GM19467 (cell line): ENCODE measurements at regions not wholly inside any gene's neighbourhood (a gene's known extent, or its start where the extent isn't known, plus 50 kb on each side); places are given as distances from the start of the nearest gene placed in this dataset.

Experiments
- ATAC-seq: cut with Tn5 transposase; IDR thresholded peaks from one replicate; pipeline ENCODE4 v1.9.1; 2021; ENCODE audit warnings: mild to moderate bottlenecking, moderate library complexity; ENCODE audit not compliant: unreplicated experiment

DNA sequence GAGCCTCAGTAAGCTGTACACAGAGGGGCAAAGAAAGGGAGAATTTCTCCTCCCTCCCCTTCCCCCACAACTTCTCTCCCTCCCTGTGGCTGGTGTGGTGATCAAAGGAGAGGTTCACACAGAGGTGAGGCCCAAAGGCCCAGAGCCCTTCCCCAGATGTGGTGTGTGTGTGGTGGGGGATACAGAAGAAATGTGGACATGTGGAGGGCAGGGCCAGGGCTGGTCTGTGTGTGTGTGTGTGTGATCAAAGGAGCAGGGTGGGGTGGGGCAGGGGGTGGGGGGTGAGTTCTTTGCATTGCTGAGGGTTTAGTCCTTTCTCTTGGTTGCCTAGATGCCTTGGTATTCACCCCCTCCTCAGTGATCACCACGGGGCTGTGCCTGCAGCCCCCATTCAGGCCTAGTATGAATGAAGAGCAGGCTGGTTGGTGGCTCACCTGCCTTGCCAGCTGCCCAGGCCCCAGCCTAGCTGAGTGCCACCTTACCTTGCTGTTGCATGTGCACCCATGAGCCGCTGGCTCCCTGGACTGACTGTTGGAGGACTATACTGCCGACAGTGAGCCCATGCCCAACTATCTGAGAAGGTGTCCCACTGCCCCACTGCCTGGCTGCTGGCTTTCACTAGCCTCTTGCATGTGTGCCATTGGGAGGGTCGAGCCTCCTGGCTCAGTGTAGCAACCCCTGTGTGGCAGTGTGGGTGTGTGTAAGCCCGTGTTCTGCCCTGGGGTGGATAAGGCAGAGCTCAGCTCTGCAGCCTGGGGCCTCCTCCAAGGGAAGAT lies 101.9 kb downstream of the EFNB1 start:
- ATAC-seq, result no peak

DNA sequence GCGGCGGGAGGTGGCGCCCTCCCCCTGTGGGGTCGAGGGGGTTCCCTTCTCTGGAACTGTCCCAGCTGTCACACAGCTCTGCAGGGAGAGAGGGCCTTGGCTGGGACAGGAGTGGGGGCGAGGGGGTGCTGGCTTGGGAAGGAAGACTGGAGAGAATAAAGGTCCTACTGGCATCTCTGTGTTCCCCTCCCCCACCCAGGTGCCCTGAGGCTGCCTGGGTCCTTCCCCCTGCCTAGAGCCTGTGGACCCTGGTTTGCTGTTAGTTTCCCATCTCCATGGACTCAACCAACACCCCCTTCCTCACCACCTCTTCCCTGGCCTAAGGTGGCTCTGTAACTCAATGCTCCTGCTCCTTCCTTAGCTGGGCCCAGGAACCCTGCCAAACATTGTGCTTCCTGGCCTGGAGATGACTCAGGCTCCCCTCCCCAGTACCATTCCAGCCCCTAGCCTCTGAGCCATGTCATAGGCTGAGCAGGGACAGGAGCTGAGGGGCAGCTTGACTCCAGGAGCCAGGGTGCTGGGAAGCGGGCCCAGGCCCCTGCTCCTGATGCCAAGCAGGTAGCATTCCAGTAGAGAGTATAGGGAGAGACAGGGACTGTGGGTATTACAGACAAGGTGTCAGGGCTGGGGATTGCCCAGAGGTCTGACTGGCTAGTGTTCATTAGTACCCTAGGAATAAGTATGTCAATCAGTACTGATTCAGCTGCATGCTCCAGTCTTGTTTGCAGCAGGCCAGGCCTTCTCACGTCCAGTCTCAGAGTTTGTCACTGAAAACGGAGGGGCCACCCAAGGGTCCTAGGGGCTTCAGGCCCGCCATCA lies 100.7 kb downstream of the EFNB1 start:
- no peak for ATAC-seq

DNA sequence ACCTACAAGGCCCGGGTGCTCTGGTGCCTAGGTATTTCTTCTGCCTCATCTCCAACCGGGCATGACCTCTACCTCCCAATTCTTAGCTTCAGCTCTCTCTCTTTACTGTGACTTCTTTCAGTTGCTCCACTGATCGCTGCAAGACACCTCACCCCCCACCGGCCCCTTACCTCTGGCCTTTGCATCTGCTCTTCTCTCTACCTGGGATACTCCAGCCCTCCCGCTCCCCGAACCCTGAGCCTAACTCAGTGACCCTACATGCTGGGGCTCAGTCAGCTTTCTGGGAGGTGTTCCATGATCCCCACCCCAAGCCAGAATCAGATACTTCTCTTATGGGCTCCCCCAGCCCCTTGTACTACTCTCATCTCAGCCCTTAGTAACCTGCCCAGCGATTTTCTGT lies 99.6 kb downstream of the EFNB1 start:
- no peak for ATAC-seq

DNA sequence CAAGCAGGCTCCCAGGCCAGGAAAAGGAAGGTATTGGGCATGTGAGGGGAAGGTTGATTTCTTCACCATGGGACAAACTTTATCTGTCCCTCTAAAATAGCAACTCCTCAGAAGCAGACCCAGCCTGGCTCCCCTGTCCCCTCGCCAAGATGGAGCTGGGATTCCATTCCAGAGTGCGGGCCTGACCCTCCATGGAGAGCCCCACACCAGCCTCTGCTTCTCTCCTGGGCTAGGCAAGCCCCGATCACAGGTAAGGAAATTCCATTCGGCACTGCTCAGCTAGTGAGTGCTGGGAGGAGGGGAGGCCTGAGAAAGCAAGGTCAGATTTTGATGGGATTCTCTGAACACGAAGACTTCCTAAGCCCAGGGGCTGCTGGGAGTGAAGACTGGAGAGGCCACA lies 98.4 kb downstream of the EFNB1 start:
- ATAC-seq, result no peak

- ATAC-seq, result no peak
Measured at GRCh38 chrX:68923147-68923546, 94.3 kb downstream of the EFNB1 start.

- no peak for ATAC-seq
Measured at GRCh38 chrX:68922013-68922412, 93.2 kb downstream of the EFNB1 start.

DNA sequence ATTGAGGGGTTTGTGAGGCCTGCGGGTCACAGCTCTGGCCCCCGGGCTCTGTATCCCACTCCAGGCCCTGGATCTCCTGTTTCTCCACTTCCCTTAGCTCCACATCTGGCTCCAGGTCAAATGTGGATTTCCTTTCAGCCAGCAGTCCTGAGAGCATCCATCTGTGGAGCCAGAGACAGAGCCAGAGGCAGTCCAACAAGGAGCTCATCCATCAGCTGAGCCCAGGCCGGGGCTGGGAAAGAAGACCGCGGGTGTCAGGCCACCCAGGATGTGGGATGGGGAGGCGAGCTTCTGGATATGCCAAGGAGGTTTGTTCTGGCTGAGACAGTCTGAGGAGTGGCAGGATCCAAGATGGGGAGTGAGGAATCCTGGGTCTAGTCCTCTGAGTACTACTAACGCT lies 91.7 kb downstream of the EFNB1 start:
- no peak for ATAC-seq

- ATAC-seq, result no peak
Measured at GRCh38 chrX:68919707-68920106, 90.9 kb downstream of the EFNB1 start.

- ATAC-seq, result no peak
Measured at GRCh38 chrX:68918202-68918601, 89.4 kb downstream of the EFNB1 start.

GRCh38 chrX:68917799-68918198 lies 89.0 kb downstream of the EFNB1 start:
- ATAC-seq, result no peak

DNA sequence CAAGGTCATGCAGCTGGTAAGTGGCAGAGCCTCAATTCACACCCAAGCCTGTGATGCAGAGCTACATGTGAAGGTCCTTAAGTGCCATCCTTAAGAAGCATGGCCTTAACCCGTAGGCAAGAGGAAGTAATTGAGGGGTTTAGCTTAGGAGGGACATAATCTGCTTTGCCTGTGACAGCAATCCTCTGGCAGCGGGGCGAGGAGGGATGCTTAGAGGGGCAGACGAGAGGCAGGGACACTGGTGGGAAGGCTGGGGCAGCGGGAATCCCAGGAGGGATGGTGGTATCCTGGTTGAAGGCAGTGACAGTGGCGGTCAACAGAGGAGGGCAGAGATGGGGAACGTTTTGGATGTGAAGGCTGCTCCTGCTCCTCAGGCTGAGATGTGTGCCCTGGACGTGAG lies 88.1 kb downstream of the EFNB1 start:
- ATAC-seq, result no peak

DNA sequence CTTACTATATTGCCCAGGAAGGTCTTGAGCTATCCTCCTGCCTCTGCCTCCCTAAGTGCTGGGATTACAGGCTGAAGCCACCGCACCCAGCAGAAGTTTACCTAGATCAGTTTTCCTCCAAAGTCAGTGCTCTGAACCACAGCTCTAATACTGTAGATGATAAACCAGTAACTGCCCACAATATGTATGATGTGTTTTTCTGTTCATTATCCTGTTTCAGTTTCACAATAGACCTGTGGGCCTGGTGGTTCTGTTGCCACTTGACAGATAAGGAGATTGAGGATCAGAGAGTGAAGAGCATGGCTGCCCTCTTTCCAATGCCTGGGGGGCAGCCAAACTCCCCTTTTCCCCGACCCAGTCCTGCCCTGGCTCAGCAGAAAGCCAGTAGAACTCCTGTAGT lies 87.0 kb downstream of the EFNB1 start:
- peak; percentile 78 for ATAC-seq

DNA sequence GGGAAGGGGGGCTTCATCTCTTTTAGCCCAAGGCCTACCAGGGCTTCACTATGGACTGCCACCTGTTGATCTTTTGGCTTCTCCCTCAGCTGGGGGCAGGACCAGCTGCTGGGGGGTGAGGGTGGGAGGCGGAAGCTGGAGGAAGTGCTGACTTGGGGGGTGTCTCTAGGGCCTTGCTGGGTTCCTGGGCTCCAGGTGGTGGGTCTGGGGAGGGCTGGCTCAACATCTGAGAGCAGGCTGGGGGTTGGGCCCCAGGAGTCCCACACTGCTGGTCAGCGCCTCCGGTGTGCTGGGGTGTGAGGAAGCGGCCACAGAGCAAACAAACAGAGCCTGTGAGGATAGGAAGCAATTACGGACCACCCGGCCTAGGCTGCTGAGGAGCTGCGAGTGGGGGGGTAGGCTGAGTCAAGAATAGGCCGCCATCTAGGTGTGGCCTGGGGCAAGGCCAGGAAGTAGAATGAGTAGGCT lies 85.7 kb downstream of the EFNB1 start:
- ATAC-seq, result no peak

GRCh38 chrX:68913249-68913547 lies 84.4 kb downstream of the EFNB1 start:
- ATAC-seq, result no peak

DNA sequence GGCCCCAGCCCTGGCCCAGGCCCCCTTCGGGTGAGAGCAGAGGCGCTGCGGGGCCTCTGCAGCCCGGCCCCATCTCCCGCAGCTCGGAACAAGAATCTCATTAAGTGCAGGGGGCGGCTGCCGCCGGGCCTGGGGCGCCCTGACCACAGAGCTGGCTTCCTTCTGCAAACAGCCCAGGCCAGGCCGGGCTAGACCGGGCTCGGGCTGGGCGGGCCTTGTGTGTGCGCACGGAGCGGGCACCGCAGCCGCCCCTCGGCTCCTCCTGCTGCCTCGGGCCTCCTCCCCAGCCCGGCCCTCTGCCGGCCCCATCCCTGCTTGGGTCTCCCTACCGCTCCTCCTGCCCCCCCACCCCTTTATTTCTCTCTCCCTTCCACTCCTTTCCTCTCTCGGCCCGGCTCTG lies 83.3 kb downstream of the EFNB1 start:
- no peak for ATAC-seq

GRCh38 chrX:68910731-68911428 lies 82.1 kb downstream of the EFNB1 start:
- no peak for ATAC-seq

GRCh38 chrX:68909945-68910344 lies 81.1 kb downstream of the EFNB1 start:
- ATAC-seq, result no peak

- ATAC-seq, result no peak
Measured at GRCh38 chrX:68908071-68908470, 79.2 kb downstream of the EFNB1 start.

DNA sequence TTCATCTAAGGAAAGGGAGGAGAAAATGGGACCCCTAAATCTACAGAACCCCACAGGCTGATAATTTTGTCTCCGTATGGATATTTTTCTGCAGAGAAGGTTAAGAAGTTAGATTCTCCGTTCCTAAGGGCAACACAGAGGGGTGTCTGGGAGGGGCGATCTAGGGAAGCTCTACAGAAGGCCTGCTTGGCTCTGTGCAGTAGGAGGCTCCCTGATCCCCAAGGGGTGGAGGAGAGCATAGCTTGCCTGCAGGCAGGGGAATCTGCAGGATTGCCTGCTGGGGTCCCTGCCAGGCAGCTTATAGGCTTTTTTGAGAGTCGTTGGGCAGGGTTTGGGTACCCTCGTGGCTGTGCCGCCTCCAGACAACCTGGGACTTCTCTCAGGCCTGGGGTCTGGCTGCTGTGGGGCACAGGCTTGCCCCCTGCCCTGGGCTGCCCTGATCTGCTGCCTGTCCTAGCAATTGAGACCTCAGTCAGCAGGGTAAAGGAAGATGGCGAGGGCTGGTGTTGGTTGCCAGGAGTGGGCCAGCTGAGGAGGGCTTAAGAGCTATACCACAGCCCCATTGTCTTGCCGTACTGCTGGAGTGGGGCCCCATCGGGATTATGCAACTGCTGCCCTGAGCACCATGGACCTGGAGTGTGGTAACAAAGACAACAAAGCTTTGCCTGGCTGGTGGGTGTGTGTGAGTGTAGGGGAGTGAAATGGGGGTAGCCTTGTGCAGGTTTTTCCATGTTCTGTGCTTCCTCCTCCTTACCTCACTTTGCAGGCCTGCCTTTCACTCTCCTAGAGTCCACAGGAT lies 74.1 kb downstream of the EFNB1 start:
- ATAC-seq, result no peak

DNA sequence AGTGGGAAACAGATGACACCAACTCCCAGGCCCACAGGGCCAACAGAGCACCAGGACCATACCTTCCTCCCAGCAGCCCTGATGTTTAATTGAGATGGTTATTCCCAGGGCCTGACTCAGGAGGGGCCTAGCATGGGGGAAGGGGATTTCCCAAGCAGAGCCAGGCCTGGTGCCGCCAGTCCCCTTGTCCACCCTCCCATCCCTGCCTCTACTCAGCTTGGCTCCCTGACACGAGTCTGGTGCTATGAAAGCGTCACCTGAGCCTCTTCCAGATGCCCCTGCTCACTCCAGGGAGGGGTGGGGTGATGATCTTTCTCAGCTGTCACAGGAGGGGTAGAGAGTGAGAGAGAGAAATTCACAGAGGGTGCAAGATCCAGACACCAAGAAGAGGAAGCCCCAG lies 72.7 kb downstream of the EFNB1 start:
- ATAC-seq, result no peak

GRCh38 chrX:68898598-68898997 lies 69.8 kb downstream of the EFNB1 start:
- ATAC-seq, result no peak
